SK-N-MC (cell line): ENCODE measurements at regions not wholly inside any gene's neighbourhood (a gene's known extent, or its start where the extent isn't known, plus 50 kb on each side); places are given as distances from the start of the nearest gene placed in this dataset.

Experiments used
- EZH2 ChIP-seq: fragments of 200-600 bp; sonication (generic); IDR thresholded peaks from one replicate; pipeline ENCODE4 v1.6.1; 2017; ENCODE audit warnings: antibody characterized with exemption
- FOXP2 ChIP-seq: optimal IDR thresholded peaks from 2 replicates; pipeline ENCODE3; 2011; ENCODE audit warnings: mild to moderate bottlenecking, moderate library complexity; ENCODE audit not compliant: insufficient read depth; ENCODE audit errors: extremely low read length, control extremely low read depth
- POLR2AphosphoS5 ChIP-seq: IDR thresholded peaks from 2 replicates; pipeline ENCODE4 v1.6.1; 2012; ENCODE audit warnings: mild to moderate bottlenecking, low read depth, low read length, borderline replicate concordance

DNA sequence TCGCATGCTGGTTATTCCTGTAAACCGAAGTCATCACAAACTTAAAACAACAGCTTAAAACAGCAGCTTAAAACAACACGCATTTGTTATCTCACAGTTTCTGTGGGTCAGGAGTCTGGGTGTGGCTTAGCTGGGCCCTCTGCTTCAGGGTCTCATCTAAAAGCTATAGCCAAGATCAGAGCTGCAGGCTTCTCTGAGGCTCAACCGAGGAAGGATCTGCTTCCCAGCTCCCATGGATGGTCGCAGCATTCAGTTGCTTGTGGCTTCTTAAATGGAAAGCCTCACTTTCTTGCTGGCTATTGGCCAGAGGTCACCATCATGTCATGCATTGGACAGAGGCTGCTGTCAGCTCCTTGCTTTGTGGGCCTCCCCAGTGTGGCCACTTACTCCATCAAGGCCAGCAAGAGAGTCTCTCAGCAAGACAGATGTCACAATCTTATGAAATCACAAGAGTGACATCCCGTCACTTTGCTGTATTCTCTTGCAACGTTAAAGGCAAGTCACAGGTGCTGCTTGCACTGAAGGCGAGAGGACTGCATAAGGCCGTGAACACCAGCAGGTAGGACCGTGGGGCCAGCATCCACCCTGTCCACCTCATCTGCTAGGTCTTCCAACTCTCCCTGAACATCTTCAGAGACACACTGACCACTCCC is 117.9 kb upstream of the TNRC6C start:
- TF ChIP-seq EZH2 (no peak), POLR2AphosphoS5 (no peak), FOXP2 (no peak)
